Amniotic stem cell (primary cell): ENCODE measurements at regions not wholly inside any gene's neighbourhood (a gene's known extent, or its start where the extent isn't known, plus 50 kb on each side); places are given as distances from the start of the nearest gene placed in this dataset.
"Not testable (repeated sequence)": the region's sequence is repeated elsewhere in the genome, so short reads cannot be mapped to it uniquely, and the experiment has no call there.

Source experiments
- DNase-seq: peaks from one replicate; lab custom pipeline; 2025; lab: John Stamatoyannopoulos, UW

DNA sequence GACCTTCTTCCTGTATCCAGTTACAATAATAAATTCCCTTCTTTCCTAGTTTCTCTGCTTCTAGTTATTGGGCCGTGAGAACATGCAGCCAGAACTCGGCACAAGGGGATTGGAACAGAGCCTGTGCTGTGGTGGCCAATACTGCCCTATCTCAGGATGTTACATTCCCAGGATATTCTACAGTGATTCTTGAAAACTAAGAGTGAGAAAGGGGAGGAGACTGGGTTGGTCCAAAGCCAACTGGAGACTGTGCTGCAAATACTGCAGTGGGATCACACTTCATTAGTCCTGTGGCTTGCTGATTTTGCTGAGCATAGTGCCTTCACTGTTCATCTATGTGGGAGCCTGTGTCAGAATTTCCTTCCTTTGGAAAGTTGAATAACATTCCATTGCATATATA, 456.8 kb downstream of the RPIA start:
- DNase-seq: not testable (repeated sequence)

DNA sequence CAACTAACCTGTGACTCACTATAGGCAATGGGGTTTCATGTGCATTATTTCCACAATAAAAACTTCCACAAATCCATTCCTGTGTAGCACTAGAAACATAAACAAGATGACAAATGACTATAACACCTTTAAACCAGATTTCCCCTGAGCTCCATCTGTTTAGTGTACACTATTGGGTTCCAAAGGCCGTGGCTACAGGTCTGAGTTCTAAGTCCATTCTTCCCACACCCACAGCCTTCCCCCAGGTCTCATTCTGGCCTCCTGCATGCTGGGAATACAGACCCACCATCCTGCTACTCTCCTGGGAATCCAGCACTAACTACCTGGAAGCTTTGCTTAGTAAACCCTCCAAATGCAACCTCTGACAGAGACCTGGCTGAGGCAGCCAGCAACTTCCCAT, 460.2 kb downstream of the RPIA start:
- DNase-seq: not testable (repeated sequence)

DNA sequence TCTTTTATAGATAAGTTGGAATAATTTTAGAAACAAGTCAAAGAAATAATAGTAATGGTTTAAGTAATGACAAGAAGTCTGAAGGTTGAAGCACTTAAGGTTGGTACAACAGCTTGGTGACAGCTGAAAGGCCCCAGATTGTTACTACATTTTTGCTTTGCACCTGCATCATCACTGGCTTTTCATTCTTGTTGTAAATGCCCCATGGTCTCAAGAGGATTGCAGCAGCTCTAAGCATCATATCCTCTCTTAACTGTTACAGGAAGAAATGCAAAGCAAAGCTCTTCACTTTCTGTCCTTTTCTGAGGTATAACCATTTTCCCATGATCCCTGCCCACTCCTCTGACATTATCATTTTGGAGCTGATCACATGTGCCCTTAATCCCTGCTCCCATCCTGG, 461.0 kb downstream of the RPIA start:
- not testable (repeated sequence) for DNase-seq

DNA sequence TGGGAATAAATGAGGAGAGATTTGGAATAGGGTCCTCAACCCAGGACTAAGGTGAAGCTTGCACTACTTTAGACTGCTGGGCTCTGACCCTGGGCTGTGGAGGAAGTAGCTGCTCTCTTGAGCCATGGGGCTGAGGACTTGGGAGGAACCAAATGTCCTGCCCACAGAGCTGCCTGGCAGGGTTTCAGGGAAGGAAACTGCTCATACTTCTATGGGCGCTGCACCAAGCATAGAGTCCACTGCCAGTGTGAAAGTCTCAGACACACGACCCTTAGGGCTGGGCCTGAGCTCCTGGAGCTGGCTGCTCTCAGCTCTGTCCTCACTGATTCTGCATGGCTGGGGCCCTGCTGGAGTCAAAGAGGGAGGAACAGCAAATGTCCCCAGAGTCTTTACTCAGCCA, 461.7 kb downstream of the RPIA start:
- DNase-seq: not testable (repeated sequence)

DNA sequence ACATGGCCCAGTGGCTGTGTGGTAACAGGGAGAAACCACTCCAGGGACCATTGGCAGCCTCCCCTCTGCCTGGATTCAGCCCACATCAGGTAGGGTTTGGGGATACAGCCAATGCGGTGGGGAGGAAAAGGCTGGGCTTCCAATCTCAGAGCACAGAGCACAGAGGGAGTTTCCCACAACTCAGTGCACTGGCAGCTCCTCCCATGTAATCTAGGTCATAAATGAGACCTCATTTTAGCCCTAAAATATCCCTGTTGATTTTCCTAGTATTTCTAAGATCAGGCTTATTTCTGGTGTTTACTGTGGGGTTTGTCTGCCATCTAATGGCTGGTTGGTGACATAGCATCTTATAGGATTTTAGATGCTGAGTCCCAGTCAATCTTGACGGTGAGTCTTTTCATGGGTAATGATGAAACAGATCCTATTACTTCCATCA, 462.8 kb downstream of the RPIA start:
- DNase-seq: not testable (repeated sequence)

DNA sequence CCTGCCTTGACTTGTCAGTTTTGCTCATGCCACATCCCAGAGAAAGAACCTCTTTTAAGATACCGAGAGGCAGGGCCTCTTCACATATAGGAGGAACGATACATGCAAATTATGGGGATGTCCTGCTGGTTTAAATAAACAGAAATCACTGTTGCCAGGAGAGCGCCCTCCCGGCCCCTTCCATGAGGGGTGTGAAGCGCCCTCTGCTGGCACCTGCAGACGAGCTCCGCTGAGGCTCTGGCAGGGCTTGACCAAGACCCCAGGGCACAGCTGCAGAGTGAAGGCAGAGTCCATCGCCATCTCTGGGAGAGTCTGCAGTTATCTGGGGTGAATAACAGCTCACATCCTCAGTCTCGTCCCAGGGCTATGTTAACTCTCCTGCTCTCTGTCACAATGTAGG, 468.8 kb downstream of the RPIA start:
- DNase-seq: not testable (repeated sequence)

DNA sequence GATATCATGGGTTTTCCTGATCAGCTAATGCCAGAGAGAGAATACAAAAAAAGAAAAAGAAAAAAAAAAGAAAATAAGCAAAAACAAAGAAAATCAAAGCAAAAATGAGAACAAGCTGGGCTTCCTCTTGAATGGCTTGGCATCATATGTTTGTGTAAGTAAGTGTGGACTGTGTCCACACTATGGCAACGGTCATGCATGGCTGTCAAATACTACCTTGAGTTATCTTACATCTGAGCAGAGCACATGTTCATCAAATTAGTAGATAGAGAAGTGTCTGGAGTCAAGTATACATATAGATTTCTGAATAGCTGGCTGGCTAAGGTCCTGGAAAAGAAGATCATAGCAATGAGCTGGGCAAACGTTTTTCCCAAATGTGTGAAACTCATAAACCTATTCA, 470.2 kb downstream of the RPIA start:
- not testable (repeated sequence) for DNase-seq

DNA sequence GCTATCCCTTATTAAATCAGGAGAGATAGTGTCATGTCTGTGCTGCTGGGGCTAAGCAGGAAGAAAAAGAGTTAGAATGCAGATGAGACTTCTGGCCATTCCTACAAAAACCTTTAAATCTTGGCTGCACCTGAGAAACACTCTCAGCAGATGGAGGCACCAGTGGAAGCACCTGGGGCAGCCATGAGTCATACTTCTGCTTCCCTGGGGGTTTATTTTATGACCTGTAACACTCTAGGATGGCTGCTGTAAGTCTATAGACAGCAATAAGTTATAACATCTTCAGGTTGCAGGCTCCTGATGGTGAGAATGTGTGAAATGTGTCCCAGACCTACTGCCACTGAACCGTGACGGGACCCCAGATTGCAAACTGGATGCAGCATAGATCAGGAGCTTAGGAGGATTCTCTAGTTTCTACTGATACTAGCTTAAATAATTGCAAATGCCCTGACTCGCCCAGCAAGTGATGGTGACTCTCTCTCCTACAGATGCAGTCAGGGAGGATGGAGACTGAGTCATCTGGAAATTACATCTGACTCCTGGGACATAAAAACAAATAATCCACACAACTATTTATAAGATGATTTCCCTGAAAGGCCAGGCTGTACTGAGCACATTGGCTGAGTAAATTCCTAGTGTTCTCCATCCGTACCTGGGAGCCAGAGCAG, 479.2 kb downstream of the RPIA start:
- not testable (repeated sequence) for DNase-seq

DNA sequence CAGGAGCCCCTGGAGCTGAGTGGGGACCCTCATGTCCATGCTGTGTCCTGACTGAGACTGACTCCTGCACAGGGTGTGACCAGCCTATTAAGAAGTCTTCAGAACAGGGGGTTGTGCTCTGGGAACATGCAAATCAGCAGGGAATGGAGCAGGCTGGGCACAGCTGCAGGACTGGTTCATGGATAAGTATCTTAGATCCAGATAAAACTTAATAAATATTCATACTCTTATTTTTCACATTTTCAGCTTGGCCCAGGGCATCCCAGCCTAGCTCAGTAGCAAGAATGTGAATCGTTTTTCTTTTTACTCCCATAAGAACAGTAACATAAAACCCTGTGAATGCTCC, 479.7 kb downstream of the RPIA start:
- not testable (repeated sequence) for DNase-seq

DNA sequence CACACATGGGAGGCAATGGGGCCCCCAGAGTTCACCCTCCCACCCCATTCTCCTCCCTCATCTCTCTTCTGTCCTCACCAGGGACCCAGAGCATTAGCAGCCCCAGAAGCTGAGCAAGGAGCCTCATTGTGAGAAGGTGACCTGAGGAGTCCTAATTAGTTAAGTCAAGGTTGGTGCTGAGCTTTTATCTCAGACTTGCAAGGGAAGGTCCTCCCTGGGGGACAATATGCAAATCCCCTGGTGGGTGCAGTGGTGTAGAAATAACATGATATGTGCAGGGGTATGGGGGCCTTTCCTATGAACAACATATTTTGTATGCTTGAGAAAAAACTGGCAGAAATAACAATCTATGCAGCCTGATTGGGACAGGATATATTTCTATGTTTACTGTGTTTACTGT, 485.5 kb downstream of the RPIA start:
- not testable (repeated sequence) for DNase-seq

DNA sequence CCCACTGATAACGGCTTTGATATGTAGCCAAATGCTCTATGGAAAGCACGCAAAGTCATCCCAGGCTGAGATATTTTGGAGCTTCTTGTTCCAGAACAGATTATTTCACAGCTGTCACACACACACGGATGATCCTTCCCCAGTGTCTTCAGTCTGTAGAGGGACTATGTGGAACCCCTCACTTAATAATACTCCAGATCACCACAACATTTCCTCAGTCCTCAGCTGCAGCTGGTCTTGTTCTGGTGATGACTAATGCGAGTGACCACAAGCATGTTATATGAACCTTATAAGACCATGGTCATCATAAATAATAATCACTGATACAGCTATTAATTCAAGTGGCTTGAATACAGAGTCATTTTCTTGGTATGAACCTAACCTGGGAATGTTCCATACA, 490.7 kb downstream of the RPIA start:
- not testable (repeated sequence) for DNase-seq

DNA sequence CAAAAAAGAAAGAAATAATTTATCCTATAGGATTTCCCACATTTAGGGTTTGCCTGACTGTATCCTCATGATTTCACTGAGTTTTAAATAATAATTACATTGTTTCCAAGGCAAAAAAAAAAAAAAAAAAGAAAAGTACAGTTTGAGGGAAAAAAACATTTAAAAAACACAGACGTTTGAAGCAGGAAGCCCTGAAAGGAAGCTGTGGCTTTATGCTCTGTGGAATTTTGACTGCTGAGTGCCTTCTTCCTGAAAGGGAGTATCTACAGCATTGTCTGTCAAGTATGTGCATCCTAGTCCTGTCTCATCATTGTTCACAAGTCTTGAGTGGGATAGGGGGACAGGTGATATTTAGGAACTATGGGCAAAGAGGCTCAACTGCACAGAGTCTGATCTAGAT, 493.3 kb downstream of the RPIA start:
- DNase-seq: not testable (repeated sequence)

DNA sequence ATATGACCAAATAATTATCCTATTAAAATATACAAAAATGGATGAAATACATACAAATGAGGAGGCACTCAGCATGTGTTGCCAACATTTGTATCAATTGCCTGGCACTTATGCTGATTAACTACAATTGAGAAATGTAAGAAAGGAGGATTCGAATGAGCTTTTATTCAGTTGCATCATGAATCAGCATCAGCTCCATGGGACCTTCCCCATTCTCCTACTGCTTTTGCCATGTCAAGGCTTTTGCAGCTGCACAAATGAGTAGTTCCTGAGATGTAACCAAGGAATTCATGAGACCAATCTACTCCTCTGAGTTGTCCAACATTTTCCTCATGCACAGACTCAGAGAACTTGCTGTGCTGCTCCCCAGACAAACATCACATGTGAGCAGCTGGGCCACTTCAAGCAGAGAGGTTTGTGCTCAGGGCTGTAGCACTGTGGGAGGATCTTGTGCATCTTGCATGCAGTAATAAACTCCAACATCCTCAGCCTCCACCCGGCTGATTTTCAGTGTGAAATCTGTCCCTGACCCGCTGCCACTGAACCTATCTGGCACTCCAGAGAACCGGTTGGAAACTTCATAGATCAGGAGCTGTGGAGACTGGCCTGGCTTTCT, 504.3 kb downstream of the RPIA start:
- not testable (repeated sequence) for DNase-seq

DNA sequence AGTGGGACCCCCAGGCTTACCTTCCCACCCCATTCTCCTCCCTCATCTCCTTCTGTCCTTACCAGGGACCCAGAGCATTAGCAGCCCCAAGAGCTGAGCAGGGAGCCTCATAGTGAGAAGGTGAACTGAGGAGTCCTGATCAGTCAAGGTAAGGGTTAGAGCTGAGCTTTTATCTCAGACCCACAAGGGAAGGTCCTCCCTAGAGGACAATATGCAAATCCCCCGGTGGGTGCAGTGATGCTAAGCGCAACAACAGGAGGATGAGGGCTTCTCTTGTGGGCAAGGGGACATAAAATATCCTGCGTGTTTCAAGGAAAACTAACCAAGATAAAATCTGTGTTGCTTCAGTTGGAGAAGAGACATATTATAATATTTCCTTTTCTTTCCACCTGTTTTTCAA, 505.2 kb downstream of the RPIA start:
- DNase-seq: not testable (repeated sequence)

DNA sequence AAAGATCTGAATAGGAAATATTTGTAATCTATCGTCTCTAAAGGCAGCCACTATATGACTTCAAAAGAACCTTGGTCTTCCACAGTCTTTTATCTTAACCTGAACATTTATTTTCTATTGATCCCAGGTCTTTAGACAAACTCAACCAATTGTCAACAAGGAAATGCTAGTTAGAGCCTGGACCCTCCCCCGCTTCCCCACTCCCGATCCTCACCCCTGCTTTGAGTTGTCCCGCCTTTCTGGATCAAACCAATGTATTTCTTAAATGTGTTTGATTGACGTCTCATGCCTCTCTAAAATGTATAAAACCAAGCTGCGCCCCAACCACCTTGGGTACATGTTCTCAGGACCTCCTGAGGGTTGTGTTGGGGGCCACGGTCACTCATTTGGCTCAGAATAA, 506.6 kb downstream of the RPIA start:
- not testable (repeated sequence) for DNase-seq

DNA sequence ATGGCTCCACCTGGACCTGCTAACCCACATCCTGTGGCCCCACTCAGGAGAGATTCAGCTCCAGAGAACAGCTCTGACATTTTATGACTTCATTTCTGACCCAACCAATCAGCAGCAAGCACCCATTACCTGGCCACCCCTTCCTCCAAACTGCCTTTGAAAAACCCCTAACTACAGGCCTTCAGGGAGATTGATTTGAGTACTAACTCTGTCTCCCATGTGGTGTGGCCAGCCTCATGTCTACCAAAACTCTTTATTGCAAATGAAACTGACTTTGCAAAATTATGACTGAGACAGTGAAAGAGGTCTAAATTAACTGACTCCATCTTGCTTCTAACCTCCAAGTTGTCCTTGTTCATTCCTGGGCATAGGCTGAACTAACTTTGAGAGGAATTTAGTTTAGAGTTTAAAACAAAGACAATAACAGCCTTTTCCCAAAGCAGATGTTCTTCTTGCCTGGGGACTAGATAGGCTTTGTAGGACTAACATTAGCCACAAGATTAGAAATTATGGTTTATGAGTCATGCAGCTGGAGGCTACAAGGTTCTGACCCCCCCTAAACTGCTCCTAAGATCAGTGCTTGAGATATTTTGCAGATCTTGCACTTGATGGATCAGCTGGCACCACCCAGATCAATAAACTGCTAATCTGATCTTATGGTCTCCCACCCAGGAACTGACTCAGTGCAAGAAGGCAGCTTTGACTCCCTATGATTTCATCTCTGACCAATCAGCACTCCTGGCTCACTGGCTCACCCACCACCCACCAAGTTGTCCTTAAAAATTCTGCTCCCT, 508.2 kb downstream of the RPIA start:
- DNase-seq: not testable (repeated sequence)

DNA sequence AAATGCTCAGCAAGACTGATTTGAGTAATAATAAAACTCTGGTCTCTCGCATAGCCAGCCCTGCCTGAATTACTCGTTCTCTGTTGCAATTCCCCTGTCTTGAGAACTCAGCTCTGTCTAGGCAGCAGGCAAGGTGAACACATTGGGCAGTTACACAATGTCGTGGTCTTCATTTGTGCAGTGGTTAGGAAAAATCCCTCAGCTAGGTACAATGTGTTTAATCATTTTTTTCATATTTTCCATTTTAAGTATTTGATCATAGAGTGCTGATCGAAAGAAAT, 508.7 kb downstream of the RPIA start:
- not testable (repeated sequence) for DNase-seq

DNA sequence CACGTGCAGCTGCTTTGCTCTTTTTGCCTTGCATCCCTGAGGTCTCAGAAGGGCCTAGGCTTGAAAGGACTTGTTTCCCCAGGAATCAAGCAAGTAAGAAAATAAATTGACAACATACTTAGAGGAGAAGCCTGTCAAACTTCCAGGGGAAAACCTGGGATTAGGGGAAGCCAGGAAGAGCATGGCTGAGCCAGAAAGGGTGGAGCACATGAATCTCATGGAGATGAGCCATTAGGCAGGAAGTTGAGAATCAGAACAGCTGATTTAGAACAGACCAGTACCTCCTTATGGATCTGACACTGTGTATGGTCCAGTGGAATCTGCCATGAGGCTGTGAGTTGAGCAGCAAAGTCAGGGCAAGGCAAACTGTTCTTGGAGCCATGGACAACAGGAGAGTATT, 511.0 kb downstream of the RPIA start:
- not testable (repeated sequence) for DNase-seq

DNA sequence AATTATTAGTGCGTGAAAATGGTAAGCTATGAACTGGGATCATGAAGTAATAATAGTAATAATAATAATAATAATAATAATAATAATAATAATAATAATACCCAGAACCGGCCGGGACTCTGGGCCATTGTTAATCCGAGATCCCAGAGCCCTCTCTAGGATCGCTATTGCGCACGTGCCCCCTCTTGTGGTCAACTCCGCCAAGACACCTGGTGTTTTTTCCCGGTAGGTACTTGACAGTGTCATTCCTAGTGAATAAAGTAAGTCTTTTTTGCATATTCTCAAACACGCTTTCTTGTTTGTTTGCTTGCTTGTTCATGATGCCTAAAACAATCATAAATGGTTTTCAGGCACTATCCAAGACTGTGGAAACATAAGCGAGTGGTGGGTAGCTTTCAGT, 513.7 kb downstream of the RPIA start:
- DNase-seq: not testable (repeated sequence)

DNA sequence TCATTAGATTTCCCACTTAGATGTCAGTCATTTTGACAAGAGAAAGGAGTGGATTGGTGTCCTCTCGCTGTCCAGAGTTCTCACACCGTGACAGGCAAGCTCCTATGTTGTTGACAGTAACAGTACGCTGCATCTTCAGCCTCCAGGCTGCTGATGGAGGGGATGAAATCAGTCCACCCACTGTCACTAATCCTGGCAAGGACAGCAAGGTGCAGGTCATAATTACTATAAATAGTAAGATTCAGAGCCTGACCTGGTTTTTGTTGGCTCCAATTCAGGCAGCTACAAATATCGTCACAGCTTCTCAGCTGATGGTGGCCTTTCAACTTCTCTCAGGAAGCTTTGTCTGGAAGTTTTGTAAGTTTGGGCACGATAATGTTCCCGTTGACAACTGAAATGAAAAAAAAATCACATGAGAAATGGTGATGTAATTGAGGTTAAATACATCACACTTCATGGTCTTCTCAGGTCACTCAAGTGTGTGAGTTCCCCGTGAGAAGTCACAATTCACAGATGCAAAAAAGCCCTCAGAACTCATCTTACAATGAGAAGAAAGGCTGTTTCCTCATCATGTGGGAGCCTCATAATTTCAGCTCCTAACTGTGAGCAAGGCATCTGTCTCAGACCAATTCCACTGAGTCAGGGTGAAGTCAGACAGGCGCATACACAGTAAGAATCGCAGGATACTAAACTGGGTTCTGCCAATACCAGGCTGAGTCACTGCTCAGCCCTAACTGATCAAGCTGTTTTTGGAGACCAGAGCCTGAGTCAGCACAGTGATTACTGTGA, 516.9 kb downstream of the RPIA start:
- not testable (repeated sequence) for DNase-seq

DNA sequence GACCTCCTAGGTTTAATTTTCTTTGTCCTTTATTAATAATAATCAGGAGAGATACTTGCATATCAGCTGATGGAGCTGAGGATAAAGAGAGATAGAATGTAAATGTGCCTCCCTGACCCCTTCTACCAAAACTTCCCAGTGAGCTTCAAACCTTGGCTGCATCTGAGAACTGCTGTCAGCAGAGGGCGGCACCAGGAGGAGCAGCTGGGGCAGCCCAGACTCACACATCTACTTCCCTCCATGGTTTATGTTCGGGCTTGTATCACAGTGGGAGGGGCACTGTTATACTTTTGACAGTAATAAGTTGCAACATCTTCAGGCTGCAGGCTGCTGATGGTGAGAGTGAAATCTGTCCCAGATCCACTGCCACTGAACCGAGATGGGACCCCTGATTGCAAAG, 521.7 kb downstream of the RPIA start:
- DNase-seq: not testable (repeated sequence)

DNA sequence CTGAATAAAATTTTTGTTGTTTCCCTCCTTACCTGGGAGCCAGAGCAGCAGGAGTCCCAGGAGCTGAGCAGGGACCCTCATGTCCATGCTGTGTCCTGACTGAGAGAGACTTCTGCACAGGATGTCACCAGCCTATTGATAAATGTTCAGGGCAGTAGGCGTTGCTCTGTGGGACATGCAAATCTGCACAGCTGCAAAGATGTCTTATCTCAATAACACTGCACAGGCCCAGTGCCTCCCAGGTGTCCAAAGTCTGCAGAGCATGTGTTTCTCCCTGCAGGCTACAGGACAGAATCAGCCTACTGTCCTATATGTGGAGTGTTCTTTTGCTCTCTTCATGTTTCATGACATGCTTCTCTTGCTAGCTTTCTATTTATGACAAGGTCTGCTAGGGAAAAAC, 522.3 kb downstream of the RPIA start:
- not testable (repeated sequence) for DNase-seq
